ENCODE measurements at regions not wholly inside any gene's neighbourhood (a gene's known extent, or its start where the extent isn't known, plus 50 kb on each side); places are given as distances from the start of the nearest gene placed in this dataset.

DNA sequence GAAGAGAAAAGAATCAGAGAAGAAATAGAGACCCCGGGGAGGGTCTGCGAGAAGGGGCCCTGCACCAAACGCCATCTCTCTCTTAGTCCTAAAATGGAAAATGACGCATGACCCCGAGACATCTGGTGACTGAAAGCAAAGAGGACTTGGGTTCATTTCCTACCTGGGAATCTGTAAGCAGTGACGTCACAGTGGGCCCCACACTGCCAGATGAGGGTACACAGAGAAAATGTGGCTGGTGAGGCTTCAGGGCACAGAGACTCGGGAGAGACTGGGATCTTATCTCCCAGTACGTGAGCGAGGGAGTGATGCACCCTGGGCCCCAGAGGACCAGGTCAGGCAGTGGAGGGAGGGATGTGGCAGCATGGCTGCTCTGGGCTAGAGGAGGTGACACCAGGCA lies 288.1 kb upstream of the SFSWAP start:
- no peak overlapping the region for H3K27ac ChIP-seq
- no peaks in the 10 kb centered on the region for H4K20me1 ChIP-seq (ENCODE audit: insufficient read depth, poor library complexity, severe bottlenecking)
- H3K36me3 ChIP-seq (replicated peaks; ENCODE audit: insufficient read depth, low read depth) = no peaks in the 10 kb centered on the region
- H3K9me2 ChIP-seq (replicated peaks; ENCODE audit: insufficient read depth) = no peaks in the 10 kb centered on the region
- TF ChIP-seq EZH2 (IDR thresholded peaks at IDR 0.05; ENCODE audit: borderline replicate concordance) (no peak), EZH2phosphoT487 (IDR thresholded peaks at IDR 0.05; ENCODE audit: low read depth, severe bottlenecking, unreplicated experiment) (no peak)
- TF ChIP-seq, protein P1, sequence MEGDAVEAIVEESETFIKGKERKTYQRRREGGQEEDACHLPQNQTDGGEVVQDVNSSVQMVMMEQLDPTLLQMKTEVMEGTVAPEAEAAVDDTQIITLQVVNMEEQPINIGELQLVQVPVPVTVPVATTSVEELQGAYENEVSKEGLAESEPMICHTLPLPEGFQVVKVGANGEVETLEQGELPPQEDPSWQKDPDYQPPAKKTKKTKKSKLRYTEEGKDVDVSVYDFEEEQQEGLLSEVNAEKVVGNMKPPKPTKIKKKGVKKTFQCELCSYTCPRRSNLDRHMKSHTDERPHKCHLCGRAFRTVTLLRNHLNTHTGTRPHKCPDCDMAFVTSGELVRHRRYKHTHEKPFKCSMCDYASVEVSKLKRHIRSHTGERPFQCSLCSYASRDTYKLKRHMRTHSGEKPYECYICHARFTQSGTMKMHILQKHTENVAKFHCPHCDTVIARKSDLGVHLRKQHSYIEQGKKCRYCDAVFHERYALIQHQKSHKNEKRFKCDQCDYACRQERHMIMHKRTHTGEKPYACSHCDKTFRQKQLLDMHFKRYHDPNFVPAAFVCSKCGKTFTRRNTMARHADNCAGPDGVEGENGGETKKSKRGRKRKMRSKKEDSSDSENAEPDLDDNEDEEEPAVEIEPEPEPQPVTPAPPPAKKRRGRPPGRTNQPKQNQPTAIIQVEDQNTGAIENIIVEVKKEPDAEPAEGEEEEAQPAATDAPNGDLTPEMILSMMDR (IDR thresholded peaks at IDR 0.05; ENCODE audit: poor library complexity) = no peak
- DNase-seq (ENCODE audit: low spot score) = no peak
- H3K4me3 ChIP-seq = no peak overlapping the region
- no peaks in the 10 kb centered on the region for H3K9me3 ChIP-seq (ENCODE audit: low read depth)
- H3K4me1 ChIP-seq (ENCODE audit: insufficient read depth) = no peaks in the 10 kb centered on the region
- no peak overlapping the region for H3K4me2 ChIP-seq
- H3K27me3 ChIP-seq = peaks cover 6% of the 10 kb centered on the region
- H2AFZ ChIP-seq = no peak overlapping the region
- H3K79me2 ChIP-seq = no peaks in the 10 kb centered on the region
- WGBS (ENCODE audit: low lambda C conversion rate, missing lambda C conversion rate) = 84% methylated on average over 9 of the region's 9 CpGs

DNA sequence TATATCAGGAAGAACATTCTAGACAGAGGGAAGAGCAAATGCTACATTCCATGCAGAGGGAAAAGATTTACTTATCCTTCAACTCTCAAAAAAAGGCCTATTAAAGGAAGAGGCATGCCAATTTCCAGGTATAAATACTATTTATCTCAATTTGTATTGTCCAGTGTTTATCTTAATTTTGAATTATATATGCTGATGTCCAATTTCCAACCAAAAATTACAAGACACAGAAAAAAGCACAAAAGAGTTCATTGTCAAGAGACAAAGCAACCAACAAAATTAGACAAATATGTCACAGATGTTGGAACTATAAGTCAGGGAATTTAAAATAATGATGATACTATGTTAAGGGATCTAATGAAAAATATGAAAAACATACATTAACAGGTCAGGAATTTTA lies 286.6 kb upstream of the SFSWAP start:
- no peak overlapping the region for H3K4me3 ChIP-seq
- H2AFZ ChIP-seq = no peak overlapping the region
- no peaks in the 10 kb centered on the region for H3K36me3 ChIP-seq (replicated peaks; ENCODE audit: insufficient read depth, low read depth)
- H3K4me2 ChIP-seq = no peak overlapping the region
- no peaks in the 10 kb centered on the region for H3K79me2 ChIP-seq
- H3K4me1 ChIP-seq (ENCODE audit: insufficient read depth) = no peaks in the 10 kb centered on the region
- H3K9me2 ChIP-seq (replicated peaks; ENCODE audit: insufficient read depth) = no peaks in the 10 kb centered on the region
- H3K9me3 ChIP-seq (ENCODE audit: low read depth) = no peaks in the 10 kb centered on the region
- H4K20me1 ChIP-seq (ENCODE audit: insufficient read depth, poor library complexity, severe bottlenecking) = no peaks in the 10 kb centered on the region
- peaks cover 6% of the 10 kb centered on the region for H3K27me3 ChIP-seq
- TF ChIP-seq EZH2phosphoT487 (IDR thresholded peaks at IDR 0.05; ENCODE audit: low read depth, severe bottlenecking, unreplicated experiment) (no peak), EZH2 (IDR thresholded peaks at IDR 0.05; ENCODE audit: borderline replicate concordance) (no peak)
- TF ChIP-seq, protein P1 (IDR thresholded peaks at IDR 0.05; ENCODE audit: poor library complexity) = no peak
- DNase-seq (ENCODE audit: low spot score) = no peak
- no peak overlapping the region for H3K27ac ChIP-seq

DNA sequence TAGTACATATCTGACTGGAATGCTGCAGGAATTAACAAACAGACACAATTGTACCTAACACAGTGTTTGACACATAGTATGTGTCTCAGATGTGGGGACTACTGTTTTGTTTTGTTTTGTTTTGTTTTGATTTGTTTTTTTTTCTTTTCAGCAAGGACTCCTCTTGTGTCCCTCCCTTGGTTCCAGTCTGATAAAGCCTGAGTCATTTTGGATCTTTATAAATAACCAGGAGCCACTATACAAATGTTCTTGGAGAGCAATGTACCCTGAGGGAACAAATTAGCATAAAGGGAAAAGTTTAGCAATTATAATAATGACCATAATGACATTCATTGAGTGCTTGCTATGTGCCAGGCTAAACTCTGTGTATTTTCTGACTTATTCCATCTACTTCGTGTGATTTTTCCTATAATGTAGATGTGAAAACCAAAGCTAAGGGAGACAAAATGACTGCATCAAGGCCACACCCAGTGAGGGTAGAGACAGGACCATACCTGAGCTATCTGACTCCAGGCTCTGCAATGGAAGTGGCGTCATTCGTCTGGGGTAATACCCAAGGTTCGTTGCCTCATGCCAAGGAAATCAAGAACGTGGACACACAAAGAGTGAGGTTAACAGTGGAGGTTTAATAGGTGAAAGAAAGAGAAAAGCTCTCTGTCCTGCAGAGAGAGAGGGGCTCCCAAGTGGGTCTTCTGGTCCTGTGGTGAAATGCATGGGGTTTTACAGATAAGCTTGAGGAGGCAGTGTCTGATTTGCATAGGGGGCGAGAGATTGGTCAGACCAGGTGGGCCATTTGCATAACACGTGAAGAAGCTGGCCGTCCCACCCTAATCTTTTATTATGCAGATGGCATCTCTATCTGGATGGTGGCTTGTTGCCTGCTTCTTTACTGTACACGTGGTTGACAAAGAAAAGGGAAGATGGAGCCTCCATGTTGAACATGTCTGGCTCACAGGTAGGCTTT lies 285.5 kb upstream of the SFSWAP start:
- no peaks in the 10 kb centered on the region for H4K20me1 ChIP-seq (ENCODE audit: insufficient read depth, poor library complexity, severe bottlenecking)
- no peak overlapping the region for H3K4me2 ChIP-seq
- H3K36me3 ChIP-seq (replicated peaks; ENCODE audit: insufficient read depth, low read depth) = no peaks in the 10 kb centered on the region
- H3K27ac ChIP-seq = no peak overlapping the region
- no peak overlapping the region for H3K4me3 ChIP-seq
- H3K9me3 ChIP-seq (ENCODE audit: low read depth) = no peaks in the 10 kb centered on the region
- H3K79me2 ChIP-seq = no peaks in the 10 kb centered on the region
- H2AFZ ChIP-seq = no peak overlapping the region
- WGBS (ENCODE audit: low lambda C conversion rate, missing lambda C conversion rate) = 75% methylated on average over 9 of the region's 9 CpGs
- no peaks in the 10 kb centered on the region for H3K9me2 ChIP-seq (replicated peaks; ENCODE audit: insufficient read depth)
- peaks cover 6% of the 10 kb centered on the region for H3K27me3 ChIP-seq
- TF ChIP-seq EZH2 (IDR thresholded peaks at IDR 0.05; ENCODE audit: borderline replicate concordance) (no peak), EZH2phosphoT487 (IDR thresholded peaks at IDR 0.05; ENCODE audit: low read depth, severe bottlenecking, unreplicated experiment) (no peak)
- TF ChIP-seq, protein P1 (IDR thresholded peaks at IDR 0.05; ENCODE audit: poor library complexity) = no peak
- H3K4me1 ChIP-seq (ENCODE audit: insufficient read depth) = no peaks in the 10 kb centered on the region
- DNase-seq (ENCODE audit: low spot score) = no peak
